GM12892 (cell line): ENCODE measurements at regions not wholly inside any gene's neighbourhood (a gene's known extent, or its start where the extent isn't known, plus 50 kb on each side); places are given as distances from the start of the nearest gene placed in this dataset.

ENCODE experiments used
- POLR2A ChIP-seq: IDR thresholded peaks from 2 replicates; pipeline ENCODE4 v1.6.1; 2011; ENCODE audit warnings: low read depth, low read length, control low read depth
- POLR2AphosphoS5 ChIP-seq: IDR thresholded peaks from 2 replicates; pipeline ENCODE4 v1.6.1; 2011; ENCODE audit warnings: low read depth, low read length, control low read depth
- TAF1 ChIP-seq: IDR thresholded peaks from 2 replicates; pipeline ENCODE4 v1.6.1; 2011; ENCODE audit warnings: low read depth, mild to moderate bottlenecking, control low read depth, low read length, borderline replicate concordance

DNA sequence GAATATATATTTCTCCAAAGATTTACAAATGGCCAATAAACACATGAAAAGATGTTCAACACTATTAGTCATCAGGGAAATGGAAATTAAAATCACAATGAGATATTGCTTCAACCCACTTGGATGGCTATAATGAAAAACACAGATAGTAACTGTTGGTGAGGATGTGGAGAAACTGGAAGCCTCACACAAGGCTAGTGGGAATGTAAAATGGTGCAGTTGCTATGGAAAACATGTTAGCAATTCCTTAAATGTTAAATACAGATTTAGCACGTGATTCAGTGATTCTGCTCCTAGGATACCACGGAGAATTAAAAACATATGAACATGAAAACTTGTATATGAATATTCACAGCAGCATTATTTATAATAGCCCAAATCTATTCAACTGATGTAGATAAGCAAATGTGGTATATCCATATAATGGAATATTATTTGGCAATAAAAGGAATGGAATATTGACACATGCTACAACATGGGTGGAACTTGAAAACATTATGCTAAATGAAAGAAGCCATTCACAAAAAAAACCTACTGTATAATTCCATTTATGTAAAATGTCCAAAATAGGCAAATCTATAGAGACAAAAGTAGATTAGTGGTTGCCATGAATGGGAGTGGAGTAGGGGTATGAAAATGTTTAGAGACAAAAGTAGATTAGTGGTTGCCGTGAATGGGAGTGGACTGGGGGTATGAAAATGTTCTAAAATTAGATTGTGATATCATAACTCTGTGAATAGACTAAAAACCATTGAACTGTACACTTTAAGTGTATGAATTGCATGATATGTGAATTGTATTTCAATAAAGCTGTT, 227.1 kb upstream of the DDHD1 start:
- TF ChIP-seq POLR2A: no peak
- TF ChIP-seq POLR2AphosphoS5: no peak
- TF ChIP-seq TAF1: no peak
